Activated naive CD4-positive, alpha-beta T cell treated with anti-CD3 and anti-CD28 coated beads, Interleukin-2, amount 50 U/mL, for 72 hours (primary cell): ENCODE measurements at regions not wholly inside any gene's neighbourhood (a gene's known extent, or its start where the extent isn't known, plus 50 kb on each side); places are given as distances from the start of the nearest gene placed in this dataset.

Experiments used
- ATAC-seq, 2 donors: fragments of 150-1000 bp; cut with Tn5 transposase; 2 replicates each; pipeline ENCODE4 v1.10.0; 2021; ENCODE audit warnings: mild to moderate bottlenecking in 2 of 2, moderate library complexity in 2 of 2
- DNase-seq, 2 donors: peaks; one replicate each; pipeline ENCODE4 v3.0.0; 2021 to 2022; ENCODE audit warnings: low spot score in 2 of 2
- H3K27ac Mint-ChIP-seq, 2 donors: one replicate each; pipeline ENCODE4 v1.8.0; 2022; ENCODE audit warnings: mild to moderate bottlenecking in 2 of 2, mixed read lengths in 2 of 2
- H3K36me3 Mint-ChIP-seq, 2 donors: one replicate each; pipeline ENCODE4 v1.8.0; 2022; ENCODE audit warnings: mixed read lengths in 2 of 2
- H3K9me3 Mint-ChIP-seq, 2 donors: one replicate each; pipeline ENCODE4 v1.8.0; 2022; ENCODE audit warnings: mixed read lengths in 2 of 2

GRCh38 chr13:58081301-58081820 is 449.8 kb downstream of the PCDH17 start:
- DNase-seq (no peak), ATAC-seq (no peak)
- Mint-ChIP-seq H3K27ac (no peak overlapping the region), H3K36me3 (no peaks in the 10 kb centered on the region), H3K9me3 (peaks cover 0 to 8% of the 10 kb centered on the region in 2 donors)

- ATAC-seq (no peak), DNase-seq (no peak)
- Mint-ChIP-seq H3K27ac (no peak overlapping the region), H3K9me3 (peaks cover 3 to 11% of the 10 kb centered on the region in 2 donors), H3K36me3 (no peaks in the 10 kb centered on the region)
These were observed 451.5 kb downstream of the PCDH17 start for GRCh38 chr13:58083064-58083463.

GRCh38 chr13:58085274-58085673 is 453.7 kb downstream of the PCDH17 start:
- no peak for ATAC-seq
- Mint-ChIP-seq H3K27ac (no peak overlapping the region), H3K9me3 (peaks cover 3 to 11% of the 10 kb centered on the region in 2 donors), H3K36me3 (no peaks in the 10 kb centered on the region)
- DNase-seq = no peak

- no peaks in the 10 kb centered on the region for H3K36me3 Mint-ChIP-seq
- ATAC-seq = peak in 1 of 2 donors; percentile 32
- no peak overlapping the region for H3K27ac Mint-ChIP-seq
- H3K9me3 Mint-ChIP-seq = peaks cover 3 to 11% of the 10 kb centered on the region in 2 donors
- no peak for DNase-seq
These were observed 454.3 kb downstream of the PCDH17 start for GRCh38 chr13:58085819-58086218.

- ATAC-seq (peak in 1 of 2 donors; percentile 47), DNase-seq (no peak)
- H3K27ac Mint-ChIP-seq = no peak overlapping the region
- peaks cover 3 to 10% of the 10 kb centered on the region in 2 donors for H3K9me3 Mint-ChIP-seq
- H3K36me3 Mint-ChIP-seq = no peaks in the 10 kb centered on the region
These were observed 456.0 kb downstream of the PCDH17 start for GRCh38 chr13:58087566-58087965.

- no peak for ATAC-seq
- Mint-ChIP-seq H3K36me3 (no peaks in the 10 kb centered on the region), H3K27ac (no peak overlapping the region), H3K9me3 (peaks cover 12 to 13% of the 10 kb centered on the region in 2 donors)
- no peak for DNase-seq
These were observed 461.9 kb downstream of the PCDH17 start for GRCh38 chr13:58093394-58093793.

- ATAC-seq (no peak), DNase-seq (no peak)
- no peak overlapping the region for H3K27ac Mint-ChIP-seq
- H3K9me3 Mint-ChIP-seq = peaks cover 12 to 13% of the 10 kb centered on the region in 2 donors
- no peaks in the 10 kb centered on the region for H3K36me3 Mint-ChIP-seq
These were observed 466.3 kb downstream of the PCDH17 start for GRCh38 chr13:58097831-58098230.

GRCh38 chr13:58119351-58119750 is 487.8 kb downstream of the PCDH17 start:
- H3K9me3 Mint-ChIP-seq = peaks cover 22 to 27% of the 10 kb centered on the region in 2 donors
- H3K36me3 Mint-ChIP-seq = no peaks in the 10 kb centered on the region
- no peak for ATAC-seq
- no peak for DNase-seq
- no peak overlapping the region for H3K27ac Mint-ChIP-seq

GRCh38 chr13:58119804-58120203 is 488.3 kb downstream of the PCDH17 start:
- ATAC-seq = no peak
- DNase-seq = no peak
- no peaks in the 10 kb centered on the region for H3K36me3 Mint-ChIP-seq
- H3K27ac Mint-ChIP-seq = no peak overlapping the region
- H3K9me3 Mint-ChIP-seq = peaks cover 20 to 27% of the 10 kb centered on the region in 2 donors

GRCh38 chr13:58126496-58126895 is 495.0 kb downstream of the PCDH17 start:
- Mint-ChIP-seq H3K9me3 (peaks cover 28 to 36% of the 10 kb centered on the region in 2 donors), H3K36me3 (peaks cover 7% of the 10 kb centered on the region in 2 donors), H3K27ac (no peak overlapping the region)
- ATAC-seq (no peak), DNase-seq (no peak)

- DNase-seq (no peak), ATAC-seq (no peak)
- peaks cover 7 to 15% of the 10 kb centered on the region in 2 donors for H3K36me3 Mint-ChIP-seq
- peaks cover 27 to 31% of the 10 kb centered on the region in 2 donors for H3K9me3 Mint-ChIP-seq
- H3K27ac Mint-ChIP-seq = no peak overlapping the region
These were observed 502.5 kb downstream of the PCDH17 start for GRCh38 chr13:58134012-58134411.

GRCh38 chr13:58134525-58134924 is 503.0 kb downstream of the PCDH17 start:
- H3K36me3 Mint-ChIP-seq = peaks cover 7 to 15% of the 10 kb centered on the region in 2 donors
- peaks cover 26 to 34% of the 10 kb centered on the region in 2 donors for H3K9me3 Mint-ChIP-seq
- DNase-seq = no peak
- H3K27ac Mint-ChIP-seq = no peak overlapping the region
- ATAC-seq = no peak

GRCh38 chr13:58142952-58143351 is 511.4 kb downstream of the PCDH17 start:
- no peak for ATAC-seq
- H3K27ac Mint-ChIP-seq = no peak overlapping the region
- H3K9me3 Mint-ChIP-seq = peaks cover 24 to 27% of the 10 kb centered on the region in 2 donors
- no peak for DNase-seq
- no peaks in the 10 kb centered on the region for H3K36me3 Mint-ChIP-seq

- H3K27ac Mint-ChIP-seq = no peak overlapping the region
These were observed 513.1 kb downstream of the PCDH17 start for GRCh38 chr13:58144616-58145015.

GRCh38 chr13:58151452-58151851 is 519.9 kb downstream of the PCDH17 start:
- no peak for ATAC-seq
- Mint-ChIP-seq H3K27ac (no peak overlapping the region), H3K9me3 (peaks cover 0 to 5% of the 10 kb centered on the region in 2 donors), H3K36me3 (no peaks in the 10 kb centered on the region)
- no peak for DNase-seq

More at GRCh38 chr13:58144616-58145015, 513.1 kb downstream of the PCDH17 start:
- Mint-ChIP-seq H3K9me3 (peaks cover 19 to 22% of the 10 kb centered on the region in 2 donors), H3K36me3 (no peaks in the 10 kb centered on the region)
- no peak for DNase-seq
- ATAC-seq = no peak

GRCh38 chr13:58160980-58161379 is 529.4 kb downstream of the PCDH17 start:
- Mint-ChIP-seq H3K36me3 (no peaks in the 10 kb centered on the region), H3K27ac (no peak overlapping the region), H3K9me3 (peaks cover under 1 to 4% of the 10 kb centered on the region in 2 donors)
- no peak for DNase-seq
- ATAC-seq = no peak

- H3K27ac Mint-ChIP-seq = no peak overlapping the region
- DNase-seq (no peak), ATAC-seq (no peak)
- H3K36me3 Mint-ChIP-seq = no peaks in the 10 kb centered on the region
- peaks cover 5 to 7% of the 10 kb centered on the region in 2 donors for H3K9me3 Mint-ChIP-seq
These were observed 534.1 kb downstream of the PCDH17 start for GRCh38 chr13:58165617-58166016.

- Mint-ChIP-seq H3K27ac (no peak overlapping the region), H3K9me3 (peaks cover 37 to 42% of the 10 kb centered on the region in 2 donors), H3K36me3 (peaks cover 0 to 21% of the 10 kb centered on the region in 2 donors)
- no peak for ATAC-seq
- DNase-seq = no peak
These were observed 549.6 kb downstream of the PCDH17 start for GRCh38 chr13:58181111-58181510.
